ENCODE measurements at regions not wholly inside any gene's neighbourhood (a gene's known extent, or its start where the extent isn't known, plus 50 kb on each side); places are given as distances from the start of the nearest gene placed in this dataset.

DNA sequence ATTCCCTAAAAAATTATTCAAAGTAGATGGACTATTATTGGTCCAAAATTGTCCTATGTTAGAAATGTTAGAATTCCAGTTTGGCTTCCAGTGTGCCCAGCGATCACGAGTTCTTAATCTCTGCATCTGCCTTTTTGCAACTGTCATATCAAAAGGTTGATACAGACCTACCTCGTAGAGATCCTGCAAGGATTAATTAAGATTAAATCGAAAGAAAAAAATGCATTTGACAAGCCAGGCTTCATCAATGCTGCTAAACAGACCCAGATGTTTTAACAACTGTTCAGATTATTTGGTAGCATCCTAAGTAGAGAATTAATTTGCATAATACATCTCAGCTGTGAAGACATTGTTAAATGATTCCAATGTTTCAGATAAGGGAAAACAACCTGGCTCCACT lies 336.5 kb downstream of the CRPPA start:
- TF ChIP-seq, protein P1, sequence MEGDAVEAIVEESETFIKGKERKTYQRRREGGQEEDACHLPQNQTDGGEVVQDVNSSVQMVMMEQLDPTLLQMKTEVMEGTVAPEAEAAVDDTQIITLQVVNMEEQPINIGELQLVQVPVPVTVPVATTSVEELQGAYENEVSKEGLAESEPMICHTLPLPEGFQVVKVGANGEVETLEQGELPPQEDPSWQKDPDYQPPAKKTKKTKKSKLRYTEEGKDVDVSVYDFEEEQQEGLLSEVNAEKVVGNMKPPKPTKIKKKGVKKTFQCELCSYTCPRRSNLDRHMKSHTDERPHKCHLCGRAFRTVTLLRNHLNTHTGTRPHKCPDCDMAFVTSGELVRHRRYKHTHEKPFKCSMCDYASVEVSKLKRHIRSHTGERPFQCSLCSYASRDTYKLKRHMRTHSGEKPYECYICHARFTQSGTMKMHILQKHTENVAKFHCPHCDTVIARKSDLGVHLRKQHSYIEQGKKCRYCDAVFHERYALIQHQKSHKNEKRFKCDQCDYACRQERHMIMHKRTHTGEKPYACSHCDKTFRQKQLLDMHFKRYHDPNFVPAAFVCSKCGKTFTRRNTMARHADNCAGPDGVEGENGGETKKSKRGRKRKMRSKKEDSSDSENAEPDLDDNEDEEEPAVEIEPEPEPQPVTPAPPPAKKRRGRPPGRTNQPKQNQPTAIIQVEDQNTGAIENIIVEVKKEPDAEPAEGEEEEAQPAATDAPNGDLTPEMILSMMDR (IDR thresholded peaks at IDR 0.05; ENCODE audit: low read depth, low read length) = no peak
- TF ChIP-seq, protein P2, sequence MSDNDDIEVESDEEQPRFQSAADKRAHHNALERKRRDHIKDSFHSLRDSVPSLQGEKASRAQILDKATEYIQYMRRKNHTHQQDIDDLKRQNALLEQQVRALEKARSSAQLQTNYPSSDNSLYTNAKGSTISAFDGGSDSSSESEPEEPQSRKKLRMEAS (IDR thresholded peaks at IDR 0.05; ENCODE audit: low read depth, low read length) = no peak
- TF ChIP-seq POLR2A (IDR thresholded peaks at IDR 0.05; ENCODE audit: extremely low read depth, insufficient read length) (no peak), MYC (IDR thresholded peaks at IDR 0.05; ENCODE audit: low read depth, low read length) (no peak)

All from NB4 (cell line).